ENCODE measurements at regions not wholly inside any gene's neighbourhood (a gene's known extent, or its start where the extent isn't known, plus 50 kb on each side); places are given as distances from the start of the nearest gene placed in this dataset.

GRCh38 chr1:235059221-235059620 is 69.4 kb downstream of the TOMM20 start:
- H3K4me3 ChIP-seq (ENCODE audit: low read depth, poor library complexity, severe bottlenecking), result no peak overlapping the region
- TF ChIP-seq POLR2A (IDR thresholded peaks at IDR 0.05), result no peak
- TF ChIP-seq CTCF (IDR thresholded peaks at IDR 0.05), result no peak
- DNase-seq (ENCODE audit: low spot score in 2 of 2), result no peak
- intact Hi-C loops (cut with DNase I; ENCODE audit: low total_unique reads), result loop anchor here (10.0 kb wide), 1 partner anchor 334 kb away; no protein-coding TSS in a partner anchor
- WGBS, 2 donors, result 78 to 79% methylated on average over 6 of the region's 6 CpGs

GRCh38 chr1:235058695-235059094 is 69.9 kb downstream of the TOMM20 start:
- WGBS, 2 donors, result 0 to 52% methylated on average over 1 of the region's 1 CpG
- no peak overlapping the region for H3K4me3 ChIP-seq (ENCODE audit: low read depth, poor library complexity, severe bottlenecking)
- DNase-seq (ENCODE audit: low spot score in 2 of 2), result no peak
- TF ChIP-seq CTCF (IDR thresholded peaks at IDR 0.05) (no peak), POLR2A (IDR thresholded peaks at IDR 0.05) (no peak)
- intact Hi-C loops (cut with DNase I; ENCODE audit: low total_unique reads), result loop anchor here (10.0 kb wide), 1 partner anchor 334 kb away; no protein-coding TSS in a partner anchor

- intact Hi-C loops (cut with DNase I; ENCODE audit: low total_unique reads), result loop anchor here (10.0 kb wide), 1 partner anchor 333 kb away; no protein-coding TSS in a partner anchor
- H3K4me3 ChIP-seq (ENCODE audit: low read depth, poor library complexity, severe bottlenecking), result no peak overlapping the region
- WGBS, 2 donors, result 89 to 95% methylated on average over 12 of the region's 12 CpGs
- TF ChIP-seq POLR2A (IDR thresholded peaks at IDR 0.05) (no peak), CTCF (IDR thresholded peaks at IDR 0.05) (no peak)
- no peak for DNase-seq (ENCODE audit: low spot score in 2 of 2)
Observed at GRCh38 chr1:235057385-235058306, 71.0 kb downstream of the TOMM20 start.

- intact Hi-C loops (cut with DNase I; ENCODE audit: low total_unique reads), result loop anchor here (10.0 kb wide), 1 partner anchor 332 kb away; no protein-coding TSS in a partner anchor
- WGBS, 2 donors, result 70 to 78% methylated on average over 7 of the region's 7 CpGs
- DNase-seq (ENCODE audit: low spot score in 2 of 2), result no peak
- TF ChIP-seq CTCF (IDR thresholded peaks at IDR 0.05) (no peak), POLR2A (IDR thresholded peaks at IDR 0.05) (no peak)
- H3K4me3 ChIP-seq (ENCODE audit: low read depth, poor library complexity, severe bottlenecking), result no peak overlapping the region
Observed at GRCh38 chr1:235056937-235057336, 71.7 kb downstream of the TOMM20 start.

GRCh38 chr1:235054936-235055335 is 73.7 kb downstream of the TOMM20 start:
- 95 to 96% methylated on average over 13 of the region's 13 CpGs for WGBS, 2 donors
- H3K4me3 ChIP-seq (ENCODE audit: low read depth, poor library complexity, severe bottlenecking), result no peak overlapping the region
- intact Hi-C loops (cut with DNase I; ENCODE audit: low total_unique reads), result loop anchor here (10.0 kb wide), 1 partner anchor 330 kb away; no protein-coding TSS in a partner anchor
- TF ChIP-seq CTCF (IDR thresholded peaks at IDR 0.05), result no peak
- TF ChIP-seq POLR2A (IDR thresholded peaks at IDR 0.05), result no peak
- DNase-seq (ENCODE audit: low spot score in 2 of 2), result no peak
